GM18505 (cell line): ENCODE measurements at regions not wholly inside any gene's neighbourhood (a gene's known extent, or its start where the extent isn't known, plus 50 kb on each side); places are given as distances from the start of the nearest gene placed in this dataset.
"Not testable (repeated sequence)": the region's sequence is repeated elsewhere in the genome, so short reads cannot be mapped to it uniquely, and the experiment has no call there.

Experiments used
- ATAC-seq: cut with Tn5 transposase; IDR thresholded peaks from one replicate; pipeline ENCODE4 v1.9.1; 2021; ENCODE audit not compliant: unreplicated experiment
- POLR2A ChIP-seq: IDR thresholded peaks from 4 replicates; pipeline ENCODE4 v1.6.1; 2011; ENCODE audit warnings: borderline replicate concordance; ENCODE audit not compliant: insufficient read depth, insufficient read length; ENCODE audit errors: extremely low read depth

- no peak for TF ChIP-seq POLR2A
- ATAC-seq = no peak
Measured at GRCh38 chr4:170741856-170742255, 652.1 kb upstream of the AADAT start.

GRCh38 chr4:170736710-170737109, 647.0 kb upstream of the AADAT start:
- no peak for ATAC-seq
- TF ChIP-seq POLR2A = no peak

GRCh38 chr4:170729897-170730296, 640.1 kb upstream of the AADAT start:
- ATAC-seq = no peak
- no peak for TF ChIP-seq POLR2A

- TF ChIP-seq POLR2A = no peak
- no peak for ATAC-seq
Measured at GRCh38 chr4:170729236-170729635, 639.5 kb upstream of the AADAT start.

GRCh38 chr4:170724191-170724590, 634.4 kb upstream of the AADAT start:
- no peak for TF ChIP-seq POLR2A
- no peak for ATAC-seq

GRCh38 chr4:170723171-170723570, 633.4 kb upstream of the AADAT start:
- TF ChIP-seq POLR2A = no peak
- ATAC-seq = no peak

- no peak for ATAC-seq
Measured at GRCh38 chr4:170721812-170722373, 632.1 kb upstream of the AADAT start.

GRCh38 chr4:170716868-170717267, 627.1 kb upstream of the AADAT start:
- ATAC-seq = no peak
- no peak for TF ChIP-seq POLR2A

More at GRCh38 chr4:170721812-170722373, 632.1 kb upstream of the AADAT start:
- TF ChIP-seq POLR2A = no peak

- no peak for ATAC-seq
- TF ChIP-seq POLR2A = no peak
Measured at GRCh38 chr4:170705907-170706306, 616.2 kb upstream of the AADAT start.

GRCh38 chr4:170700064-170700463, 610.3 kb upstream of the AADAT start:
- no peak for TF ChIP-seq POLR2A
- ATAC-seq = no peak

GRCh38 chr4:170698334-170698733, 608.6 kb upstream of the AADAT start:
- no peak for TF ChIP-seq POLR2A
- peak; percentile 74 for ATAC-seq

GRCh38 chr4:170697845-170698244, 608.1 kb upstream of the AADAT start:
- peak; percentile 33 for ATAC-seq
- TF ChIP-seq POLR2A = no peak

GRCh38 chr4:170697045-170697444, 607.3 kb upstream of the AADAT start:
- no peak for ATAC-seq
- no peak for TF ChIP-seq POLR2A

- TF ChIP-seq POLR2A = no peak
- no peak for ATAC-seq
Measured at GRCh38 chr4:170691168-170691567, 601.4 kb upstream of the AADAT start.

GRCh38 chr4:170687751-170688150, 598.0 kb upstream of the AADAT start:
- no peak for ATAC-seq
- no peak for TF ChIP-seq POLR2A

GRCh38 chr4:170685701-170686100, 595.9 kb upstream of the AADAT start:
- not testable (repeated sequence) for ATAC-seq
